Liver (tissue), 2 donors: ENCODE measurements at regions not wholly inside any gene's neighbourhood (a gene's known extent, or its start where the extent isn't known, plus 50 kb on each side); places are given as distances from the start of the nearest gene placed in this dataset.

Source experiments
- RAD21 ChIP-seq, 2 donors: IDR thresholded peaks; 2 replicates each; pipeline ENCODE4 v1.6.1; 2016; ENCODE audit warnings: antibody characterized with exemption in 2 of 2, mild to moderate bottlenecking in 2 of 2
- YY1 ChIP-seq: IDR thresholded peaks from 2 replicates; pipeline ENCODE4 v1.6.1; 2016; ENCODE audit warnings: antibody characterized with exemption, mild to moderate bottlenecking
- TF ChIP-seq, protein P1 (sequence below): IDR thresholded peaks from 2 replicates; pipeline ENCODE4 v1.6.1; 2016; ENCODE audit warnings: antibody characterized with exemption, mild to moderate bottlenecking
- donor health status: healthy.

DNA sequence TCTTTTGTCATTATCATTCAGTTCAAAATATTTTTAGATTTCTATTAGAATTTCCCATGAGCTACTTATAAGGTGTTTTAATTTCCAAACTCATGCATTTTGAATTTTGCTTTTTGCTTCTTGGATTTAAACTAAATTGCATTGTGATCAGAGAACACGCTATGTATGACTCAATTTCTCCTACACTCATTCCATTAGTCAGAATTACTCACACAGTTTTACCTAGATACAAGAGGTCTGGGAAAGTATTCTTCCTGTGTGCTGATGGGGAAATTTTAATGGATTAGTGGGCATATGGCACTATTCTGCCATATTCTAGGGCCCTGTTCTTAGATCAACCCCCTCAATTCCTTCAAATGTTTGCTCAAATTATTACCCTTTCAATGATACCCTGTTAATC is 49.9 kb upstream of the BMP5 start (continued):
- TF ChIP-seq, protein P1, sequence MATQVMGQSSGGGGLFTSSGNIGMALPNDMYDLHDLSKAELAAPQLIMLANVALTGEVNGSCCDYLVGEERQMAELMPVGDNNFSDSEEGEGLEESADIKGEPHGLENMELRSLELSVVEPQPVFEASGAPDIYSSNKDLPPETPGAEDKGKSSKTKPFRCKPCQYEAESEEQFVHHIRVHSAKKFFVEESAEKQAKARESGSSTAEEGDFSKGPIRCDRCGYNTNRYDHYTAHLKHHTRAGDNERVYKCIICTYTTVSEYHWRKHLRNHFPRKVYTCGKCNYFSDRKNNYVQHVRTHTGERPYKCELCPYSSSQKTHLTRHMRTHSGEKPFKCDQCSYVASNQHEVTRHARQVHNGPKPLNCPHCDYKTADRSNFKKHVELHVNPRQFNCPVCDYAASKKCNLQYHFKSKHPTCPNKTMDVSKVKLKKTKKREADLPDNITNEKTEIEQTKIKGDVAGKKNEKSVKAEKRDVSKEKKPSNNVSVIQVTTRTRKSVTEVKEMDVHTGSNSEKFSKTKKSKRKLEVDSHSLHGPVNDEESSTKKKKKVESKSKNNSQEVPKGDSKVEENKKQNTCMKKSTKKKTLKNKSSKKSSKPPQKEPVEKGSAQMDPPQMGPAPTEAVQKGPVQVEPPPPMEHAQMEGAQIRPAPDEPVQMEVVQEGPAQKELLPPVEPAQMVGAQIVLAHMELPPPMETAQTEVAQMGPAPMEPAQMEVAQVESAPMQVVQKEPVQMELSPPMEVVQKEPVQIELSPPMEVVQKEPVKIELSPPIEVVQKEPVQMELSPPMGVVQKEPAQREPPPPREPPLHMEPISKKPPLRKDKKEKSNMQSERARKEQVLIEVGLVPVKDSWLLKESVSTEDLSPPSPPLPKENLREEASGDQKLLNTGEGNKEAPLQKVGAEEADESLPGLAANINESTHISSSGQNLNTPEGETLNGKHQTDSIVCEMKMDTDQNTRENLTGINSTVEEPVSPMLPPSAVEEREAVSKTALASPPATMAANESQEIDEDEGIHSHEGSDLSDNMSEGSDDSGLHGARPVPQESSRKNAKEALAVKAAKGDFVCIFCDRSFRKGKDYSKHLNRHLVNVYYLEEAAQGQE: no peak
- no peak for TF ChIP-seq RAD21 (IDR thresholded peaks at IDR 0.05)
- TF ChIP-seq YY1: no peak
